Breast epithelium (tissue), 3 donors: ENCODE measurements at regions not wholly inside any gene's neighbourhood (a gene's known extent, or its start where the extent isn't known, plus 50 kb on each side); places are given as distances from the start of the nearest gene placed in this dataset.

Experiments used
- CTCF ChIP-seq, 3 donors: fragments of 450-650 bp; IDR thresholded peaks; one replicate each; pipeline ENCODE4 v1.5.1; 2016 to 2017; ENCODE audit warnings: antibody characterized with exemption in 3 of 3, mild to moderate bottlenecking in 3 of 3, moderate library complexity in 3 of 3
- POLR2AphosphoS5 ChIP-seq, 3 donors: sonication (generic); formaldehyde crosslinking; IDR thresholded peaks; one replicate each; pipeline ENCODE4 v1.6.1; 2017; ENCODE audit warnings: antibody characterized with exemption in 3 of 3

GRCh38 chr6:65943548-65943947 is 236.5 kb upstream of the EYS start:
- TF ChIP-seq POLR2AphosphoS5 (IDR thresholded peaks at IDR 0.05) (no peak), CTCF (IDR thresholded peaks at IDR 0.05) (no peak)
